GM12873 (cell line): ENCODE measurements at regions not wholly inside any gene's neighbourhood (a gene's known extent, or its start where the extent isn't known, plus 50 kb on each side); places are given as distances from the start of the nearest gene placed in this dataset.

Experiments
- TF ChIP-seq, protein P1 (sequence below): IDR thresholded peaks from 2 replicates; pipeline ENCODE4 v1.5.1; 2012; ENCODE audit warnings: low read depth, mild to moderate bottlenecking, moderate library complexity, low read length, control low read depth; ENCODE audit not compliant: insufficient read depth; ENCODE audit errors: missing control alignments

DNA sequence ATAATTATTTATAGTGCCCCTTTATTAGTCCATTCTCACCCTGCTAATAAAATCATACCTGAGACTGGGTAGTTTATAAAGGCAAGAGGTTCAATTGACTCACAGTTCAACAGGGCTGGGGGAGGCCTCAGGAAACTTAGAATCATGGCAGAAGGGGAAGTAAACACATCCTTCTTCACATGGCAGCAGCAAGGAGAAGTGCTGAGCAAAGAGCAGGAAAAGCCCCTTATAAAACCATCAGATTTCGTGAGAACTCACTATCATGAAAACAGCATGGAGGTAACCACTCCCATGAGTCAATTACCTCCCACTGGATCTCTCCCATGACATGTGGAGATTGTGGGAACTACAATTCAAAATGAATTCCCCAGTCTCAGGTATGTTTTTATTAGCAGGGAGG is 89.9 kb upstream of the STARD13 start:
- TF ChIP-seq, protein P1, sequence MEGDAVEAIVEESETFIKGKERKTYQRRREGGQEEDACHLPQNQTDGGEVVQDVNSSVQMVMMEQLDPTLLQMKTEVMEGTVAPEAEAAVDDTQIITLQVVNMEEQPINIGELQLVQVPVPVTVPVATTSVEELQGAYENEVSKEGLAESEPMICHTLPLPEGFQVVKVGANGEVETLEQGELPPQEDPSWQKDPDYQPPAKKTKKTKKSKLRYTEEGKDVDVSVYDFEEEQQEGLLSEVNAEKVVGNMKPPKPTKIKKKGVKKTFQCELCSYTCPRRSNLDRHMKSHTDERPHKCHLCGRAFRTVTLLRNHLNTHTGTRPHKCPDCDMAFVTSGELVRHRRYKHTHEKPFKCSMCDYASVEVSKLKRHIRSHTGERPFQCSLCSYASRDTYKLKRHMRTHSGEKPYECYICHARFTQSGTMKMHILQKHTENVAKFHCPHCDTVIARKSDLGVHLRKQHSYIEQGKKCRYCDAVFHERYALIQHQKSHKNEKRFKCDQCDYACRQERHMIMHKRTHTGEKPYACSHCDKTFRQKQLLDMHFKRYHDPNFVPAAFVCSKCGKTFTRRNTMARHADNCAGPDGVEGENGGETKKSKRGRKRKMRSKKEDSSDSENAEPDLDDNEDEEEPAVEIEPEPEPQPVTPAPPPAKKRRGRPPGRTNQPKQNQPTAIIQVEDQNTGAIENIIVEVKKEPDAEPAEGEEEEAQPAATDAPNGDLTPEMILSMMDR: no peak

DNA sequence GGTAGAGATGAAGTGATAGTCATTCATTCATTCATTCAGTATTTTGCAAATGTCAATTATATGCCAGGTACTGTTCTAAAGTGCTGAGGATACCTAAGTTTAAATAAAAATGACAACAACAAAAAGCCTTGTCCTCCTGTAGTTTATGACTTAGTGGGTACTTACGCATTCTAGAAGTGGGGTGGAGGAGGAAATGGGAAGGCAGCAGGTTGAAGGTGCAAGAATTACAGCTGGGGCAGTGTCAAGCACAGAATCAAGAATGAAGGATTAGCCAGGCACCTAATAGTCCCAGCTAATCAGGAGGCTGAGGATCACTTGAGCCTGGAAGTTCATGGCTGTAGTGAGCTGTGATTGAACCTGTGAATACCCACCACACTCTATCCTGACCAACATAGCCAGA is 90.7 kb upstream of the STARD13 start:
- TF ChIP-seq, protein P1: no peak

DNA sequence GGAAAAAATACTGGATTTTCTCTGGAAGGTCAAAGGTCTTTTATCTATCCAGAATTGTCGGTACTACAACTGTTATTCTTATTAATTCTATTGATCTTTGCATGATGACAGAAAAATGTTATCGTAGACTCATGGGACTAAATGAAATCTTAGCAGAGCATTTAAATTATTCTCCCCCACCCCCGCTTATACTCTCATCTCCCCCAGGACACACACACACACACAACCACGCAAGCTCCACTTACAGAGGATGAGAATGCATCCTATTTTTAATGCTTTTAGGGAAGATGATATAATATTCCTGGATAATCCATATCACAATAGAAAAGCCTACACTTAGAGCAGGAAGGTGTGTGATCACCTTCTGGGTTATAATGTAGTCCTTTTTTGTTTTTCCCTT is 91.9 kb upstream of the STARD13 start:
- TF ChIP-seq, protein P1: no peak

DNA sequence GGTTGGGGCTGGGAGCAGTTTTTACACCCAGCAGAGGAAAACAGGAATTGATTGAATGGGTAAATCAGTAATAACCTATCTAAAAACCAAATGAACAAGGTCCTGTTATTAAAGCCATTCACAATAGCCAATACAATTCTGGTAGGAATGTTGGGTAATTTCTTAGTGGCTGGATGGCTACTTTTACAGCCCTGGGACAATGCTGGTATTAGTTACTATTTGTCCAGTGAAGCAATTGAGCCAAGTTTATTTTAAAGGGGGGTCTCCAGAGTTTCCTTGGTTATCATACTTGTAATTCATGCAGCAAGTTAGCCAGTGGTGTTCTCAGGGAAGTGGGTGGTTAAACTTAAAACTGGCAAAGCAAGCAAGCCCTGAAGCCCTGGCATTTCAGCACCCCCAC is 92.3 kb upstream of the STARD13 start:
- TF ChIP-seq, protein P1: no peak

DNA sequence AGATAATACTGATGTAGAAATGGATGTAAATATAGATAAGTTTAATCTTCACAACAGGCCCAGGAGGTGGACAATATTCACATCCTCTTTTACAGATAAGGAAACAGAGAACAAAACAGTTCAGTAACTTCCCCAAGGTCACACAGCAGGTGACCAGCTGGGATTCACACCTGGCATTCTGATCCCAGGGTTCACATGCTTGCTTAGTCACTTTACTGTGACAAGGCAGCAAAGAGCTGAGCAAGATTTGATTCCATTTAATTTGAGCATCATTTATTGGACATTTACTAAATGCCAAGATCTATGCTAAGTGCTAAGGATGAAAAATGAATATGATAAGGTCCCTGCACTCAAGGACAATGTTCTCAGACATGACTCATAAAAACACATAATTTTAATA is 94.1 kb upstream of the STARD13 start:
- TF ChIP-seq, protein P1: no peak

DNA sequence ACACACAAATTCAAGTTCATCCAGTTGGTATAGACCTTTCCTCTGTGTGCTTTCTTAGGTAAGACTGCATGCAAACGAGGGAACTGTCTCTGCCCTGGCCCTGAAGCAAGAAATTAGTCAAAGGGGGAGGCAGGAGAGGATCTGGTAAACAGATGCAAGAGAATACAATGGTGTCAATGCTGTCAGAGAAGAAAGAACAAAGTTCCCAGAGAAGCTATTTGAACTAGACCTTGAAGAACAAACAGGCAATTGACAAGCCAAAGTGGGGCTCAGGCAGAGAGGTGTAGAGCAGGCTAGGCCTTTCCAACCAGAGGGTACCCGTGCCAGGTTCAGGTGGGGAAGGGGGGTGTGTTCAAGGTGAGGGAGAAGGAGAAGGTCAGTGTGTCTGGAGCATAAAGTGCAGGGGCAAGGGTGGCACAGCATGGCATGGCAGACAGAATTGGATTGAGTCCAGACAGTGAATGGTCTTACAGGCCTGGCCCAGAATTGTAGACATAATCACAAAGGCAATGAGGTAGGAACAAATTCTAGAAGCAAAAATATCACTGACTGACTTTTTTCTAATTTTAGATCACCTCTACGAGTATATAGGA is 95.0 kb upstream of the STARD13 start:
- TF ChIP-seq, protein P1: no peak

DNA sequence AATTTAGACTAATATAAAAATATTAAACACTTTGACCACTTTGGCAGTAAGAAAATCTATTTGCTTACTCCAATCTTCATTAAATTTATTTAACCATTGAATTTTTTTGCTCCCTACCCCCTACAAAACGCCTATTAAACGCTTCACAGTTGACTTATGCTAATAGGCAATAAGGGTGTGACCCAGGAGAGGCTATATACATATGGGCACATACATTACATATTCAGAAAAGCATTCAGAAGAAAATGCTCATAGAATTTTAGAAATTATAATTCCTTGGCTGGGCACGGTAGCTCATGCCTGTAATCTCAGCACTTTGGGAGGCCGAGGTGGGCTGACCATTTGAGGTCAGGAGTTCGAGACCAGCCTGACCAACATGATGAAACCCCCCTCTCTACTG is 95.6 kb upstream of the STARD13 start:
- TF ChIP-seq, protein P1: no peak
